ENCODE measurements at regions not wholly inside any gene's neighbourhood (a gene's known extent, or its start where the extent isn't known, plus 50 kb on each side); places are given as distances from the start of the nearest gene placed in this dataset.
"Not testable (repeated sequence)": the region's sequence is repeated elsewhere in the genome, so short reads cannot be mapped to it uniquely, and the experiment has no call there.

DNA sequence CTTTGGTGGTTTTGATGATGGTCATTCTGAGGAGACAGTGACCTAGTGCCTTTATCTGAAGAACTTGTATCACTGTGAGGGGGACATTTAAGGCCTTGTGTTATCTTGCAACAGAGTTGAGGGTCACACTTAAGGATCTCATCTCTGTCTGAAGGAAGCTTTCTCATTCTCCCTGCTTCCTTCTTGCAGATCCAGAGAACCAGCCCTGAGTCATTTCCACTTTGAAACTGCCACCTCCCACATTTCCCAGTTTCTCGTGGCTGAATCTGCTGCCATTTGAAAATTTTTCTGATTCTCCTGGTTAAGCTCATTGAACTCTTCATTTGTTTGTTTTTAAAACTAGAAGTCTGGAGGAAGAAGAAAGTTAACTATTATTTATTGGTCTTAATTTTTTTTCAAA is 190.2 kb upstream of the CDH11 start:
- Histone ChIP-seq H3K27me3 (no peaks in the 10 kb centered on the region), H3K9me3 (no peaks in the 10 kb centered on the region), H3K27ac (replicated peaks in 1 of 4) (no peak overlapping the region), H3K4me3 (no peak overlapping the region), H3K4me1 (peaks cover 8 to 17% (median 14%) of the 10 kb centered on the region in 4 donors), H3K36me3 (no peaks in the 10 kb centered on the region)
- intact Hi-C loops (cut with DNase I), result no loop called here
- DNase-seq (ENCODE audit: extremely low spot score), result no peak
- WGBS, result 42% methylated on average over 1 of the region's 1 CpG
- TF ChIP-seq POLR2AphosphoS5 (IDR thresholded peaks at IDR 0.05) (no peak), POLR2A (IDR thresholded peaks at IDR 0.05; ENCODE audit: low read depth) (no peak), EP300 (IDR thresholded peaks at IDR 0.05) (no peak)
- TF ChIP-seq, protein P1, sequence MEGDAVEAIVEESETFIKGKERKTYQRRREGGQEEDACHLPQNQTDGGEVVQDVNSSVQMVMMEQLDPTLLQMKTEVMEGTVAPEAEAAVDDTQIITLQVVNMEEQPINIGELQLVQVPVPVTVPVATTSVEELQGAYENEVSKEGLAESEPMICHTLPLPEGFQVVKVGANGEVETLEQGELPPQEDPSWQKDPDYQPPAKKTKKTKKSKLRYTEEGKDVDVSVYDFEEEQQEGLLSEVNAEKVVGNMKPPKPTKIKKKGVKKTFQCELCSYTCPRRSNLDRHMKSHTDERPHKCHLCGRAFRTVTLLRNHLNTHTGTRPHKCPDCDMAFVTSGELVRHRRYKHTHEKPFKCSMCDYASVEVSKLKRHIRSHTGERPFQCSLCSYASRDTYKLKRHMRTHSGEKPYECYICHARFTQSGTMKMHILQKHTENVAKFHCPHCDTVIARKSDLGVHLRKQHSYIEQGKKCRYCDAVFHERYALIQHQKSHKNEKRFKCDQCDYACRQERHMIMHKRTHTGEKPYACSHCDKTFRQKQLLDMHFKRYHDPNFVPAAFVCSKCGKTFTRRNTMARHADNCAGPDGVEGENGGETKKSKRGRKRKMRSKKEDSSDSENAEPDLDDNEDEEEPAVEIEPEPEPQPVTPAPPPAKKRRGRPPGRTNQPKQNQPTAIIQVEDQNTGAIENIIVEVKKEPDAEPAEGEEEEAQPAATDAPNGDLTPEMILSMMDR (IDR thresholded peaks at IDR 0.05), result no peak

DNA sequence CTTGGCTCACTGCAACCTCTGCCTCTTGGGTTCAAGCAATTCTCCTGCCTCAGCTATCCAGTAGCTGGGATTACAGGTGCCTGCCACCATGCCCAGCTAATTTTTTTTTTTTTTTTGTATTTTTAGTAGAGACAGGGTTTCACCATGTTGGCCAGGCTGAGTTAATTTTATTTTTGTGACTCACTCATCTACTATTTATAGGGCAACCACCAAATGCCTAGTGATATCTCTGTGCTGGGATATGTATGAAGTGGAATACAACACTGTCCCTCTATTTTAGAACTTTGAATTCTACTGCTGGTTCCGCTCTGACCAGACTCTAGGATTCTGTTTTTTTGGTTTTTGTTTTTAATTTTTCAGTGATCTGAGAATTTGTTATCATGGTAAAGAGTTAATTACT is 188.6 kb upstream of the CDH11 start:
- H3K9me3 ChIP-seq; H3K27ac ChIP-seq (replicated peaks in 1 of 4); H3K4me3 ChIP-seq; H3K27me3 ChIP-seq; intact Hi-C loops (cut with DNase I); H3K36me3 ChIP-seq; DNase-seq (ENCODE audit: extremely low spot score): not testable (repeated sequence)
- WGBS, result 70% methylated on average over 1 of the region's 1 CpG
- H3K4me1 ChIP-seq, result peaks cover 7 to 13% (median 10%) of the 10 kb centered on the region in 4 donors

DNA sequence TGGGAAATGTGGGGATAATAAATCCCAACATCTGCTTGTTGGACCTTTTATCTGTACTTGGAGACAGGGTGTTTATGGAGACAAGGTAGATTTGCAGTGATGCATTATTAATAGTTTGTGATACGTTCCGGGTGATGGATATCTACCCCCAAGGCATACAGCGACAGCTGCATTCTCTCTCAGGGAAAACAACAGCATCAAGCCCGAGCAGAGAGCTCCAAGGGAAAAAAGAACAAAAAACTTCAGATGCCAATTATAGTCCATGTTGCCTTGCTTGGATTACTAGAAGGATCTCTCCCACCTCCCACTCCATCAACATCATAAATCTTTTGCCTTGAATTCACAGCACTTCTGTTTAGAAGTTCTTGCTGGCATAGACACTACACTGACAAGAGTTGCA is 187.5 kb upstream of the CDH11 start:
- peaks cover 0 to 9% (median 5%) of the 10 kb centered on the region in 4 donors for H3K4me1 ChIP-seq
- H3K4me3 ChIP-seq, result no peak overlapping the region
- no peaks in the 10 kb centered on the region for H3K36me3 ChIP-seq
- WGBS, result 66% methylated on average over 4 of the region's 4 CpGs
- no peak for DNase-seq (ENCODE audit: extremely low spot score)
- intact Hi-C loops (cut with DNase I), result no loop called here
- H3K27ac ChIP-seq (replicated peaks in 1 of 4), result no peak overlapping the region
- no peak for TF ChIP-seq POLR2AphosphoS5 (IDR thresholded peaks at IDR 0.05)
- TF ChIP-seq, protein P1 (IDR thresholded peaks at IDR 0.05), result no peak
- TF ChIP-seq POLR2A (IDR thresholded peaks at IDR 0.05; ENCODE audit: low read depth), result no peak
- no peak for TF ChIP-seq EP300 (IDR thresholded peaks at IDR 0.05)
- no peaks in the 10 kb centered on the region for H3K27me3 ChIP-seq
- H3K9me3 ChIP-seq, result no peaks in the 10 kb centered on the region

DNA sequence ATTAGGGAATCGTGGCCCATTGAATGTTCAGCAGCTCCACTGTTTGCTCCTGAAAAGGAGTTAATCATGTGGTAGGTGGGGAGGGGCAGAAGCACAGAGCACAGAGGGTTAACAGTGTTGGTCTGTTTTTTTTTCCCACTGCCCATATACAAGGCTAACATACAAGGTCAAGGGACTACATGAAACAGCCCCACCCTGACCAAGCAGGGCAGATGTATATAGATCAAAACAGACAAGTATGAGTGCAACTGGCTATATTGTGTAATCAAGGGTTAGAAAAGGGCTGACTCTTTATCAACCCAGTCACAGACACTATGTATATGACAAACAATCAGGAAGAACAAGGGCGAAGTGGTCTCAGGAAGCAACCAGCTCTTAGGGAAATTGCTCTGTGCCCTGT is 186.6 kb upstream of the CDH11 start:
- intact Hi-C loops (cut with DNase I), result no loop called here
- WGBS, result 64% methylated on average over 2 of the region's 2 CpGs

DNA sequence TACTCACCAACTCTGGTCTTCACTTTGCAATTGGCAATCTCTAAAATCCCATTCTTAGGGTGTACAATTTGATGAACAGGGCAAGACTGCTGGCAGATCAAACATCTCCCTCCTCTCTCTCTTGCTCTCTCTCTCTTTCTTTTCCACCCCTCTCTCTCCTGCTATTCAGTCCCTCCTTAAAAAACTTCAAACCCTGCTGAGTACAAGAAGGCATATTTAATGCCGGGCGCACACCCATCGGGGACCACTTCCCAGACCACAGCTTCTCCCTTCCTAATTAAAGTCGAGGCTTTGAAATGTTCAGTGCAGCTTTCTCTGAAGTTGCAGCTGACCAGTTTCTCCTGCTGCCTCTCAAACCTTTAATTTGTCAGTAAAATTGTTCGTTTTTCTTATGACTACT is 185.4 kb upstream of the CDH11 start:
- no peaks in the 10 kb centered on the region for H3K27me3 ChIP-seq
- peak; percentile 88 for DNase-seq (ENCODE audit: extremely low spot score)
- no peaks in the 10 kb centered on the region for H3K9me3 ChIP-seq
- no peak for TF ChIP-seq POLR2AphosphoS5 (IDR thresholded peaks at IDR 0.05)
- no peak for TF ChIP-seq POLR2A (IDR thresholded peaks at IDR 0.05; ENCODE audit: low read depth)
- TF ChIP-seq, protein P1 (IDR thresholded peaks at IDR 0.05), result no peak
- TF ChIP-seq EP300 (IDR thresholded peaks at IDR 0.05), result no peak
- no peaks in the 10 kb centered on the region for H3K36me3 ChIP-seq
- WGBS, result 84% methylated on average over 5 of the region's 5 CpGs
- no peak overlapping the region for H3K27ac ChIP-seq (replicated peaks in 1 of 4)
- peaks cover 0 to 9% (median 5%) of the 10 kb centered on the region in 4 donors for H3K4me1 ChIP-seq
- no peak overlapping the region for H3K4me3 ChIP-seq
- intact Hi-C loops (cut with DNase I), result no loop called here

More for the DNA sequence above, 186.6 kb upstream of the CDH11 start:
- peaks cover 0 to 9% (median 5%) of the 10 kb centered on the region in 4 donors for H3K4me1 ChIP-seq
- H3K9me3 ChIP-seq, result no peaks in the 10 kb centered on the region
- no peaks in the 10 kb centered on the region for H3K36me3 ChIP-seq
- DNase-seq (ENCODE audit: extremely low spot score), result peak; percentile 83
- no peak for TF ChIP-seq POLR2AphosphoS5 (IDR thresholded peaks at IDR 0.05)
- no peak for TF ChIP-seq EP300 (IDR thresholded peaks at IDR 0.05)
- TF ChIP-seq POLR2A (IDR thresholded peaks at IDR 0.05; ENCODE audit: low read depth), result no peak
- no peaks in the 10 kb centered on the region for H3K27me3 ChIP-seq
- no peak overlapping the region for H3K27ac ChIP-seq (replicated peaks in 1 of 4)
- H3K4me3 ChIP-seq, result no peak overlapping the region

DNA sequence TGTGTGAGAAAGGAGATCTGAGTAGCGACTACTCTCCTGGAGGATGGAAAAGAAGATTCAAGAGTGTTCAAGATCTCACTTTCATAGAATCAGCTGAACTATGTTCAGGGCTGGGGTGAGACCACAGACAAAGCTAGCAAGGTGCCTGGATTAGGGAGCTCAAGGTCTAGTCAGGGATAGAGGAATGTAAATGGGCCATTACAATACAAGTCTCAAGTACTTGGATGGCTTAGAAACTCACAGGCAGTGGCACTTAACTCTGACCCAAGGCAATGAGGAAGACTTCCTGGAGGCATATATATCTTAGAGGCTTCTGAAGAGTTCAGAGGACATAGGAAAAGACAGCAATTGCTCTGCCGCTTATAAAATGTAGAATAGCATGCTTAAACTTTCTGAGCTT is 184.9 kb upstream of the CDH11 start:
- intact Hi-C loops (cut with DNase I), result no loop called here
- H3K9me3 ChIP-seq, result no peaks in the 10 kb centered on the region
- no peak overlapping the region for H3K4me3 ChIP-seq
- H3K36me3 ChIP-seq, result no peaks in the 10 kb centered on the region
- no peak for TF ChIP-seq EP300 (IDR thresholded peaks at IDR 0.05)
- TF ChIP-seq, protein P1 (IDR thresholded peaks at IDR 0.05), result no peak
- no peak for TF ChIP-seq POLR2A (IDR thresholded peaks at IDR 0.05; ENCODE audit: low read depth)
- no peak for TF ChIP-seq POLR2AphosphoS5 (IDR thresholded peaks at IDR 0.05)
- 49% methylated on average over 2 of the region's 2 CpGs for WGBS
- DNase-seq (ENCODE audit: extremely low spot score), result peak; percentile 50
- no peak overlapping the region for H3K27ac ChIP-seq (replicated peaks in 1 of 4)
- no peaks in the 10 kb centered on the region for H3K27me3 ChIP-seq
- H3K4me1 ChIP-seq, result peaks cover 0 to 9% (median 5%) of the 10 kb centered on the region in 4 donors
